ENCODE measurements at regions not wholly inside any gene's neighbourhood (a gene's known extent, or its start where the extent isn't known, plus 50 kb on each side); places are given as distances from the start of the nearest gene placed in this dataset.

- no peaks in the 10 kb centered on the region for H3K4me1 Mint-ChIP-seq (ENCODE audit: low read depth, unreplicated experiment)
- no peaks in the 10 kb centered on the region for H3K36me3 Mint-ChIP-seq (ENCODE audit: insufficient read depth, unreplicated experiment)
- BruUV-seq (replicated peaks): no TSS peak
- H3K27ac Mint-ChIP-seq (ENCODE audit: unreplicated experiment): no peak overlapping the region
- intact Hi-C loops (cut with micrococcal nuclease; ENCODE audit: unreplicated experiment): no loop called here
- H3K4me3 Mint-ChIP-seq (ENCODE audit: low read depth, unreplicated experiment): no peak overlapping the region
- DNase-seq: no peak
- peaks cover 15% of the 10 kb centered on the region for H3K9me3 Mint-ChIP-seq (ENCODE audit: low read depth, unreplicated experiment)
- TF ChIP-seq, protein P1, sequence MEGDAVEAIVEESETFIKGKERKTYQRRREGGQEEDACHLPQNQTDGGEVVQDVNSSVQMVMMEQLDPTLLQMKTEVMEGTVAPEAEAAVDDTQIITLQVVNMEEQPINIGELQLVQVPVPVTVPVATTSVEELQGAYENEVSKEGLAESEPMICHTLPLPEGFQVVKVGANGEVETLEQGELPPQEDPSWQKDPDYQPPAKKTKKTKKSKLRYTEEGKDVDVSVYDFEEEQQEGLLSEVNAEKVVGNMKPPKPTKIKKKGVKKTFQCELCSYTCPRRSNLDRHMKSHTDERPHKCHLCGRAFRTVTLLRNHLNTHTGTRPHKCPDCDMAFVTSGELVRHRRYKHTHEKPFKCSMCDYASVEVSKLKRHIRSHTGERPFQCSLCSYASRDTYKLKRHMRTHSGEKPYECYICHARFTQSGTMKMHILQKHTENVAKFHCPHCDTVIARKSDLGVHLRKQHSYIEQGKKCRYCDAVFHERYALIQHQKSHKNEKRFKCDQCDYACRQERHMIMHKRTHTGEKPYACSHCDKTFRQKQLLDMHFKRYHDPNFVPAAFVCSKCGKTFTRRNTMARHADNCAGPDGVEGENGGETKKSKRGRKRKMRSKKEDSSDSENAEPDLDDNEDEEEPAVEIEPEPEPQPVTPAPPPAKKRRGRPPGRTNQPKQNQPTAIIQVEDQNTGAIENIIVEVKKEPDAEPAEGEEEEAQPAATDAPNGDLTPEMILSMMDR (IDR thresholded peaks at IDR 0.05; ENCODE audit: unreplicated experiment): no peak
- no peaks in the 10 kb centered on the region for H3K27me3 Mint-ChIP-seq (ENCODE audit: unreplicated experiment)
- CTCF ChIA-PET: no interaction called here
Measured at GRCh38 chr7:51961804-51962203, 645.2 kb upstream of the COBL start.

GRCh38 chr7:51950813-51951212, 634.2 kb upstream of the COBL start:
- CTCF ChIA-PET: no interaction called here
- no TSS peak for BruUV-seq (replicated peaks)
- Mint-ChIP-seq H3K27me3 (ENCODE audit: unreplicated experiment) (no peaks in the 10 kb centered on the region), H3K36me3 (ENCODE audit: insufficient read depth, unreplicated experiment) (no peaks in the 10 kb centered on the region), H3K4me3 (ENCODE audit: low read depth, unreplicated experiment) (no peak overlapping the region), H3K4me1 (ENCODE audit: low read depth, unreplicated experiment) (no peaks in the 10 kb centered on the region), H3K9me3 (ENCODE audit: low read depth, unreplicated experiment) (peaks cover 10% of the 10 kb centered on the region), H3K27ac (ENCODE audit: unreplicated experiment) (no peak overlapping the region)
- DNase-seq: no peak
- intact Hi-C loops (cut with micrococcal nuclease; ENCODE audit: unreplicated experiment): no loop called here
- TF ChIP-seq, protein P1 (IDR thresholded peaks at IDR 0.05; ENCODE audit: unreplicated experiment): no peak

DNA sequence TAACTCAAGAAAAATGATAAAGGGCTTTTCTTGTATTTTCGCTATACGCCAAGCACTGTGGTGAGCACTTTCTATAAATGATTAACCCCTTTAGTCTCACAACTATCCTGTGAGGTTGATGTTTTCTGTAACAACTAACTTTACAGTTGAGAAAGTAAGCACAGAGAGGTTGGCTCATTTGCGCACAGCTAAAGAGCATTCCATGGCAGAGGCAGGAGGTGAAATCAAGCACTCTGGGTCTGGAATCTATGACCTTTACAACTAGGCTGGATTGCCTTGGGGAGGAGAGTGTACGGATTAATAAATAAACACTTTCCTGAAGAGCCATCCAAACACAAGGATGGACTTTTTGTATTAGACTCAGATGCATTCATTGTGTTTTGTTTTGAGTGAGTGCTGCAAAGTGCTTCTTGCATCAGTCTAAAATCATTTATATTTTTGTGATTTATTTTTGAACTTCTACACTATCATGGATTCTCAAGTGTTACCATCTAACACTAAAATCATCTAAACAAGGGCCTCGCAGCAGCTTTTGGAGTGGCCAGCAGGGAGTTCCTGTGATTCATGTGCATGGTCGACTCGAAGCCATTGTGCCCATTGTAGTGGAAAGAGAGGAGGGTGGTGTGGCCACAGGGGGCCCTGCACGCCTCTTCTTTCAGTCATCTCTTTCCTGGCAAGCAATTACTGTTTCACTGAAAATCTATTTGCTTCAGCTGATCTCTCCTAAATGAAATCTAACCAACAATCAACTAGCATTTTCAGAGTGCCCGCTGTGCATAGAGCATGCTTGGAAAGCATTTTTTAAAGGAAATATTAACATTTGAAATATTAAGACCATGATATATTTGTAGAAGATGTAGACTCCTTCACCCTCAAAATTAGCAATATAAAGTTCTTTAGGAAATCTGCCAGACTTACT, 633.4 kb upstream of the COBL start:
- Mint-ChIP-seq H3K4me1 (ENCODE audit: low read depth, unreplicated experiment) (no peaks in the 10 kb centered on the region), H3K4me3 (ENCODE audit: low read depth, unreplicated experiment) (no peak overlapping the region), H3K27ac (ENCODE audit: unreplicated experiment) (no peak overlapping the region), H3K36me3 (ENCODE audit: insufficient read depth, unreplicated experiment) (no peaks in the 10 kb centered on the region), H3K9me3 (ENCODE audit: low read depth, unreplicated experiment) (peaks cover 12% of the 10 kb centered on the region), H3K27me3 (ENCODE audit: unreplicated experiment) (no peaks in the 10 kb centered on the region)
- intact Hi-C loops (cut with micrococcal nuclease; ENCODE audit: unreplicated experiment): no loop called here
- no TSS peak for BruUV-seq (replicated peaks)
- CTCF ChIA-PET: no interaction called here
- TF ChIP-seq, protein P1 (IDR thresholded peaks at IDR 0.05; ENCODE audit: unreplicated experiment): no peak
- DNase-seq: no peak

DNA sequence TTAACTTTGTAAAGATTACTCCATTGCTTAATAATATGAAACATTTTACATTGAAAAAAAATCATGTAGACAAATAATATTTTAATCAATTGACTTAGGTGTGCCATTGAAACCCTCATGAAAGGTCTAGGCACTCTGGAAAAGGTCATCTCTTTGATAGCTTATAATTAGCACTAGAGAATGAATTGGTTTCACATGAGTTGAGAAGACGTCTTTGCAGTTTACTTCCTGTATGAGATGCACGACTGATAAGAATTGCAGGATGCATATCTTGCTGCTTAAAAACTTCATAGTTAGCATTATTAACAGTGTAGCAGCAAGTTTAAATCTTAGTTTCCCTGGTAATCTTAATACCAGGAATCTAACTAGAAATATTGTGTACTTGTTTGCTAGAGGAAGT, 614.2 kb upstream of the COBL start:
- DNase-seq: no peak
- no peaks in the 10 kb centered on the region for H3K4me1 Mint-ChIP-seq (ENCODE audit: low read depth, unreplicated experiment)
- no peaks in the 10 kb centered on the region for H3K36me3 Mint-ChIP-seq (ENCODE audit: insufficient read depth, unreplicated experiment)
- intact Hi-C loops (cut with micrococcal nuclease; ENCODE audit: unreplicated experiment): no loop called here
- no TSS peak for BruUV-seq (replicated peaks)
- CTCF ChIA-PET: no interaction called here
- H3K27me3 Mint-ChIP-seq (ENCODE audit: unreplicated experiment): no peaks in the 10 kb centered on the region
- H3K4me3 Mint-ChIP-seq (ENCODE audit: low read depth, unreplicated experiment): no peak overlapping the region
- no peak overlapping the region for H3K27ac Mint-ChIP-seq (ENCODE audit: unreplicated experiment)
- peaks cover 28% of the 10 kb centered on the region for H3K9me3 Mint-ChIP-seq (ENCODE audit: low read depth, unreplicated experiment)
- TF ChIP-seq, protein P1 (IDR thresholded peaks at IDR 0.05; ENCODE audit: unreplicated experiment): no peak

Measured in Calu3 (cell line).